IPS DF 4.7 (cell line): ENCODE measurements at regions not wholly inside any gene's neighbourhood (a gene's known extent, or its start where the extent isn't known, plus 50 kb on each side); places are given as distances from the start of the nearest gene placed in this dataset.

Source experiments
- DNase-seq: peaks from one replicate; pipeline ENCODE4 v3.0.0-alpha.2; 2013; ENCODE audit warnings: low spot score; ENCODE audit errors: extremely low read depth

GRCh38 chr21:39105836-39106235, 77.4 kb downstream of the PSMG1 start:
- no peak for DNase-seq

GRCh38 chr21:39105341-39105765, 77.9 kb downstream of the PSMG1 start:
- DNase-seq, result no peak

GRCh38 chr21:39104911-39105310, 78.3 kb downstream of the PSMG1 start:
- no peak for DNase-seq

- DNase-seq, result no peak
Measured at GRCh38 chr21:39103689-39104088, 79.6 kb downstream of the PSMG1 start.

- no peak for DNase-seq
Measured at GRCh38 chr21:39099859-39100258, 83.4 kb downstream of the PSMG1 start.

GRCh38 chr21:39098696-39099200, 84.5 kb downstream of the PSMG1 start:
- DNase-seq, result no peak

- DNase-seq, result no peak
Measured at GRCh38 chr21:39097981-39098380, 85.3 kb downstream of the PSMG1 start.

GRCh38 chr21:39097335-39097861, 85.9 kb downstream of the PSMG1 start:
- DNase-seq, result no peak

GRCh38 chr21:39096754-39097153, 86.5 kb downstream of the PSMG1 start:
- no peak for DNase-seq

GRCh38 chr21:39095681-39096080, 87.6 kb downstream of the PSMG1 start:
- DNase-seq, result no peak

GRCh38 chr21:39094847-39095579, 88.2 kb downstream of the PSMG1 start:
- DNase-seq, result no peak

GRCh38 chr21:39094087-39094780, 89.0 kb downstream of the PSMG1 start:
- no peak for DNase-seq

GRCh38 chr21:39093526-39093925, 89.7 kb downstream of the PSMG1 start:
- no peak for DNase-seq

- no peak for DNase-seq
Measured at GRCh38 chr21:39088831-39089380, 94.3 kb downstream of the PSMG1 start.

- DNase-seq, result no peak
Measured at GRCh38 chr21:39088031-39088370, 95.2 kb downstream of the PSMG1 start.

- no peak for DNase-seq
Measured at GRCh38 chr21:39087238-39088030, 95.8 kb downstream of the PSMG1 start.

- no peak for DNase-seq
Measured at GRCh38 chr21:39086547-39086946, 96.7 kb downstream of the PSMG1 start.

- DNase-seq, result no peak
Measured at GRCh38 chr21:39085843-39086405, 97.3 kb downstream of the PSMG1 start.

GRCh38 chr21:39084979-39085729, 98.1 kb downstream of the PSMG1 start:
- no peak for DNase-seq

- DNase-seq, result no peak
Measured at GRCh38 chr21:39084073-39084472, 99.2 kb downstream of the PSMG1 start.
